Neural cell (in vitro differentiated cells): ENCODE measurements at regions not wholly inside any gene's neighbourhood (a gene's known extent, or its start where the extent isn't known, plus 50 kb on each side); places are given as distances from the start of the nearest gene placed in this dataset.

ENCODE experiments used
- H2AFZ ChIP-seq: fragments of 200-600, 300-800 bp; sonication (generic), shearing (Covaris generic); 2 replicates; pipeline ENCODE4 v1.6.0; 2014; ENCODE audit warnings: low read depth, mild to moderate bottlenecking, antibody characterized with exemption, low read length, moderate library complexity
- H3F3A ChIP-seq: fragments of 200-600 bp; shearing (Covaris generic); 2 replicates; pipeline ENCODE4 v1.6.1; 2016; ENCODE audit warnings: mild to moderate bottlenecking, moderate library complexity, mixed read lengths, antibody characterized with exemption, low read length; ENCODE audit not compliant: insufficient read depth, poor library complexity, severe bottlenecking
- H3K27ac ChIP-seq: fragments of 200-600, 300-800 bp; sonication (generic), shearing (Covaris generic); 2 replicates; pipeline ENCODE4 v1.5.1; 2014; ENCODE audit warnings: mild to moderate bottlenecking, low read length, moderate library complexity
- H3K27me3 ChIP-seq: fragments of 300-800, 200-600 bp; sonication (generic), shearing (Covaris generic); 2 replicates; pipeline ENCODE4 v1.6.0; 2014; ENCODE audit warnings: mild to moderate bottlenecking, low read depth, low read length, moderate library complexity; ENCODE audit not compliant: insufficient read depth
- H3K36me3 ChIP-seq: fragments of 300-800, 200-600 bp; sonication (generic), shearing (Covaris generic); 2 replicates; pipeline ENCODE4 v1.5.1; 2014; ENCODE audit warnings: mild to moderate bottlenecking, antibody characterized with exemption, low read length, moderate library complexity; ENCODE audit not compliant: insufficient read depth
- H3K4me2 ChIP-seq: fragments of 300-800, 200-600 bp; sonication (generic), shearing (Covaris generic); 2 replicates; pipeline ENCODE4 v1.6.0; 2014; ENCODE audit warnings: mild to moderate bottlenecking, low read length
- H3K4me3 ChIP-seq: fragments of 300-800, 200-600 bp; sonication (generic), shearing (Covaris generic); 2 replicates; pipeline ENCODE4 v1.5.1; 2014; ENCODE audit warnings: mild to moderate bottlenecking, low read length, moderate library complexity
- H3K79me2 ChIP-seq: fragments of 200-600 bp; shearing (Covaris generic); replicated peaks from 2 replicates; pipeline ENCODE4 v1.6.0; 2014; ENCODE audit warnings: mild to moderate bottlenecking, low read length, moderate library complexity; ENCODE audit not compliant: insufficient read depth
- H3K9ac ChIP-seq: fragments of 300-800, 200-600 bp; sonication (generic), shearing (Covaris generic); 2 replicates; pipeline ENCODE4 v1.6.1; 2016; ENCODE audit warnings: mild to moderate bottlenecking, low read length, mixed read lengths
- H3K9me2 ChIP-seq: fragments of 200-600 bp; shearing (Covaris generic); 2 replicates; pipeline ENCODE4 v1.6.1; 2016; ENCODE audit warnings: mild to moderate bottlenecking, low read length, mixed read lengths; ENCODE audit not compliant: insufficient read depth
- H3K9me3 ChIP-seq: fragments of 200-600, 300-800 bp; sonication (generic), shearing (Covaris generic); 2 replicates; pipeline ENCODE4 v1.6.1; 2016; ENCODE audit warnings: mild to moderate bottlenecking, mixed run types, low read length, moderate library complexity, mixed read lengths
- H4K20me1 ChIP-seq: fragments of 200-600 bp; shearing (Covaris generic); 2 replicates; pipeline ENCODE4 v1.6.1; 2016; ENCODE audit warnings: mild to moderate bottlenecking, mixed run types; ENCODE audit not compliant: insufficient read depth
- CTCF ChIP-seq: fragments of 450-650 bp; IDR thresholded peaks from 2 replicates; pipeline ENCODE4 v1.5.1; 2014; ENCODE audit warnings: antibody characterized with exemption, mild to moderate bottlenecking, moderate library complexity; ENCODE audit not compliant: poor library complexity, severe bottlenecking
- EP300 ChIP-seq: fragments of 450-650 bp; conservative IDR thresholded peaks from 2 replicates; pipeline ENCODE4 v1.6.1; 2014; ENCODE audit warnings: antibody characterized with exemption, mild to moderate bottlenecking, moderate library complexity; ENCODE audit not compliant: poor library complexity, severe bottlenecking
- EZH2 ChIP-seq: fragments of 200-600, 300-800 bp; shearing (Covaris generic), sonication (generic); IDR thresholded peaks from 2 replicates; pipeline ENCODE4 v1.6.1; 2014; ENCODE audit warnings: antibody characterized with exemption, low read length, borderline replicate concordance, mild to moderate bottlenecking; ENCODE audit not compliant: insufficient read depth, poor library complexity, severe bottlenecking
- MXI1 ChIP-seq: fragments of 450-650 bp; conservative IDR thresholded peaks from 2 replicates; pipeline ENCODE4 v1.6.1; 2014; ENCODE audit warnings: antibody characterized with exemption, mild to moderate bottlenecking; ENCODE audit not compliant: poor library complexity, severe bottlenecking
- POLR2AphosphoS5 ChIP-seq: IDR thresholded peaks from 2 replicates; pipeline ENCODE4 v1.6.1; 2012
- RAD21 ChIP-seq: fragments of 450-650 bp; conservative IDR thresholded peaks from 2 replicates; pipeline ENCODE4 v1.6.1; 2014; ENCODE audit warnings: antibody characterized with exemption, mild to moderate bottlenecking, moderate library complexity
- REST ChIP-seq: IDR thresholded peaks from 2 replicates; pipeline ENCODE4 v1.6.1; 2012; ENCODE audit warnings: borderline replicate concordance
- SMC3 ChIP-seq: fragments of 450-650 bp; conservative IDR thresholded peaks from 2 replicates; pipeline ENCODE4 v1.6.1; 2014; ENCODE audit warnings: antibody characterized with exemption, mild to moderate bottlenecking, moderate library complexity; ENCODE audit not compliant: poor library complexity
- TAF1 ChIP-seq: IDR thresholded peaks from 2 replicates; pipeline ENCODE4 v1.6.1; 2012; ENCODE audit warnings: low read depth

- Histone ChIP-seq H3K27me3 (no peaks in the 10 kb centered on the region), H3K9me3 (no peaks in the 10 kb centered on the region), H3F3A (no peaks in the 10 kb centered on the region), H3K9ac (no peak overlapping the region), H3K9me2 (no peaks in the 10 kb centered on the region), H2AFZ (no peak overlapping the region), H3K79me2 (no peaks in the 10 kb centered on the region), H3K4me2 (no peak overlapping the region), H3K36me3 (no peaks in the 10 kb centered on the region), H4K20me1 (no peaks in the 10 kb centered on the region), H3K27ac (no peak overlapping the region), H3K4me3 (no peak overlapping the region)
- TF ChIP-seq RAD21 (no peak), SMC3 (no peak), EZH2 (no peak), REST (no peak), TAF1 (no peak), POLR2AphosphoS5 (no peak), MXI1 (no peak), EP300 (no peak), CTCF (no peak)
These were observed 409.8 kb downstream of the MAN2A1 start for GRCh38 chr5:110099572-110099971.

GRCh38 chr5:110103081-110103480 lies 413.4 kb downstream of the MAN2A1 start:
- Histone ChIP-seq H3K36me3 (no peaks in the 10 kb centered on the region), H3K79me2 (no peaks in the 10 kb centered on the region), H3K9me2 (no peaks in the 10 kb centered on the region), H3K9me3 (no peaks in the 10 kb centered on the region), H3K27me3 (no peaks in the 10 kb centered on the region), H3K9ac (no peak overlapping the region), H3K4me3 (no peak overlapping the region), H4K20me1 (no peaks in the 10 kb centered on the region), H3F3A (no peaks in the 10 kb centered on the region), H3K27ac (no peak overlapping the region), H3K4me2 (no peak overlapping the region), H2AFZ (no peak overlapping the region)
- TF ChIP-seq POLR2AphosphoS5 (no peak), TAF1 (no peak), EZH2 (no peak), EP300 (no peak), RAD21 (no peak), MXI1 (no peak), SMC3 (no peak), REST (no peak), CTCF (no peak)
